MM.1S (cell line): ENCODE measurements at regions not wholly inside any gene's neighbourhood (a gene's known extent, or its start where the extent isn't known, plus 50 kb on each side); places are given as distances from the start of the nearest gene placed in this dataset.

Experiments
- DNase-seq: peaks from one replicate; pipeline ENCODE4 v3.0.0-alpha.2; 2015
- H2AFZ ChIP-seq: fragments of 300-600 bp; sonication (generic); 2 replicates; pipeline ENCODE4 v1.6.0; 2016; ENCODE audit warnings: antibody characterized with exemption, low read length
- H3F3A ChIP-seq: fragments of 300-600 bp; sonication (generic); 2 replicates; pipeline ENCODE4 v1.6.1; 2016; ENCODE audit warnings: mild to moderate bottlenecking, antibody characterized with exemption, low read length, moderate library complexity, mixed read lengths; ENCODE audit not compliant: insufficient read depth
- H3K27ac ChIP-seq: fragments of 300-600 bp; sonication (generic); 2 replicates; pipeline ENCODE4 v1.5.1; 2016; ENCODE audit warnings: mild to moderate bottlenecking, low read length
- H3K27me3 ChIP-seq: fragments of 300-600 bp; sonication (generic); replicated peaks from 2 replicates; pipeline ENCODE4 v1.6.0; 2016; ENCODE audit warnings: low read length; ENCODE audit not compliant: insufficient read depth
- H3K36me3 ChIP-seq: fragments of 300-600 bp; sonication (generic); replicated peaks from 2 replicates; pipeline ENCODE4 v1.6.1; 2016; ENCODE audit warnings: mild to moderate bottlenecking, low read length, mixed read lengths; ENCODE audit not compliant: insufficient read depth
- H3K4me1 ChIP-seq: fragments of 300-600 bp; sonication (generic); 2 replicates; pipeline ENCODE4 v1.6.1; 2016; ENCODE audit warnings: low read length, mixed read lengths
- H3K4me2 ChIP-seq: fragments of 300-600 bp; sonication (generic); 2 replicates; pipeline ENCODE4 v1.6.0; 2016; ENCODE audit warnings: low read depth, low read length
- H3K4me3 ChIP-seq: fragments of 300-600 bp; sonication (generic); 2 replicates; pipeline ENCODE4 v1.5.1; 2016; ENCODE audit warnings: low read length, mixed read lengths
- H3K79me2 ChIP-seq: fragments of 300-600 bp; sonication (generic); 2 replicates; pipeline ENCODE4 v1.6.1; 2016; ENCODE audit warnings: mixed run types, low read length, mixed read lengths
- H3K9ac ChIP-seq: fragments of 300-600 bp; sonication (generic); 2 replicates; pipeline ENCODE4 v1.6.1; 2016; ENCODE audit warnings: low read length, mixed read lengths
- H3K9me2 ChIP-seq: fragments of 300-600 bp; sonication (generic); replicated peaks from 2 replicates; pipeline ENCODE4 v1.6.1; 2016; ENCODE audit warnings: mild to moderate bottlenecking, low read length, mixed read lengths; ENCODE audit not compliant: insufficient read depth
- H3K9me3 ChIP-seq: fragments of 300-600 bp; sonication (generic); replicated peaks from 2 replicates; pipeline ENCODE4 v1.6.1; 2016; ENCODE audit warnings: mild to moderate bottlenecking, low read length, mixed read lengths; ENCODE audit not compliant: insufficient read depth
- H4K20me1 ChIP-seq: fragments of 300-600 bp; sonication (generic); 2 replicates; pipeline ENCODE4 v1.6.1; 2016; ENCODE audit warnings: mild to moderate bottlenecking, low read length, moderate library complexity, mixed read lengths; ENCODE audit not compliant: insufficient read depth
- CTCF ChIP-seq: fragments of 300-600 bp; sonication (generic); IDR thresholded peaks from 2 replicates; pipeline ENCODE4 v1.5.1; 2016; ENCODE audit warnings: antibody characterized with exemption, low read length, mixed read lengths
- EZH2 ChIP-seq: fragments of 300-600 bp; sonication (generic); optimal IDR thresholded peaks from 2 replicates; pipeline ENCODE3; 2017; ENCODE audit warnings: low read depth, mild to moderate bottlenecking, antibody characterized with exemption, low read length, mixed read lengths
- EZH2phosphoT487 ChIP-seq: fragments of 300-600 bp; sonication (generic); IDR thresholded peaks from 2 replicates; pipeline ENCODE4 v1.6.1; 2018; ENCODE audit warnings: antibody characterized with exemption, low read length

- no peak for DNase-seq
- Histone ChIP-seq H4K20me1 (no peaks in the 10 kb centered on the region), H3F3A (no peaks in the 10 kb centered on the region), H3K79me2 (no peaks in the 10 kb centered on the region), H3K27me3 (no peaks in the 10 kb centered on the region), H2AFZ (no peak overlapping the region), H3K9me3 (no peaks in the 10 kb centered on the region), H3K4me1 (no peaks in the 10 kb centered on the region), H3K36me3 (no peaks in the 10 kb centered on the region), H3K9ac (no peak overlapping the region), H3K4me3 (no peak overlapping the region), H3K27ac (no peak overlapping the region), H3K4me2 (no peak overlapping the region), H3K9me2 (no peaks in the 10 kb centered on the region)
- TF ChIP-seq EZH2phosphoT487 (no peak), CTCF (no peak), EZH2 (no peak)
These were observed 301.5 kb upstream of the ARRDC3 start for GRCh38 chr5:91684625-91685024.

- H3K9ac ChIP-seq: no peak overlapping the region
- no peak for DNase-seq
- H3K4me2 ChIP-seq: no peak overlapping the region
- no peaks in the 10 kb centered on the region for H3K79me2 ChIP-seq
- no peaks in the 10 kb centered on the region for H3K9me3 ChIP-seq
- H3K27ac ChIP-seq: no peak overlapping the region
- H4K20me1 ChIP-seq: no peaks in the 10 kb centered on the region
- no peaks in the 10 kb centered on the region for H3K4me1 ChIP-seq
- H2AFZ ChIP-seq: no peak overlapping the region
- H3K36me3 ChIP-seq: no peaks in the 10 kb centered on the region
- H3K9me2 ChIP-seq: no peaks in the 10 kb centered on the region
- H3K4me3 ChIP-seq: no peak overlapping the region
- no peaks in the 10 kb centered on the region for H3F3A ChIP-seq
- H3K27me3 ChIP-seq: no peaks in the 10 kb centered on the region
- TF ChIP-seq EZH2 (no peak), EZH2phosphoT487 (no peak), CTCF (no peak)
These were observed 287.4 kb upstream of the ARRDC3 start for GRCh38 chr5:91670563-91670962.

- no peaks in the 10 kb centered on the region for H3K4me1 ChIP-seq
- H4K20me1 ChIP-seq: no peaks in the 10 kb centered on the region
- no peak for TF ChIP-seq EZH2
- TF ChIP-seq EZH2phosphoT487: no peak
- TF ChIP-seq CTCF: no peak
- no peaks in the 10 kb centered on the region for H3K9me2 ChIP-seq
- no peaks in the 10 kb centered on the region for H3F3A ChIP-seq
- H2AFZ ChIP-seq: no peak overlapping the region
- no peak overlapping the region for H3K9ac ChIP-seq
- H3K27me3 ChIP-seq: no peaks in the 10 kb centered on the region
- H3K4me3 ChIP-seq: no peak overlapping the region
- no peaks in the 10 kb centered on the region for H3K79me2 ChIP-seq
- no peak for DNase-seq
- H3K9me3 ChIP-seq: no peaks in the 10 kb centered on the region
- H3K4me2 ChIP-seq: no peak overlapping the region
- H3K36me3 ChIP-seq: no peaks in the 10 kb centered on the region
- no peak overlapping the region for H3K27ac ChIP-seq
These were observed 287.0 kb upstream of the ARRDC3 start for GRCh38 chr5:91670122-91670521.
